HEK293 (cell line): ENCODE measurements at regions not wholly inside any gene's neighbourhood (a gene's known extent, or its start where the extent isn't known, plus 50 kb on each side); places are given as distances from the start of the nearest gene placed in this dataset.
"Not testable (repeated sequence)": the region's sequence is repeated elsewhere in the genome, so short reads cannot be mapped to it uniquely, and the experiment has no call there.

Experiments
- GLI4 ChIP-seq: fragments of 450-650 bp; formaldehyde crosslinking; IDR thresholded peaks from 2 replicates; pipeline ENCODE4 v1.5.1; 2016; ENCODE audit warnings: missing biosample characterization, missing genetic modification characterization
- PRDM4 ChIP-seq: fragments of 450-650 bp; formaldehyde crosslinking; IDR thresholded peaks from 2 replicates; pipeline ENCODE4 v1.5.1; 2017; ENCODE audit warnings: missing biosample characterization, missing genetic modification characterization
- YY1 ChIP-seq: fragments of 450-650 bp; formaldehyde crosslinking; IDR thresholded peaks from 2 replicates; pipeline ENCODE4 v1.5.1; 2018; ENCODE audit warnings: missing biosample characterization, missing genetic modification characterization
- ZNF121 ChIP-seq: fragments of 450-650 bp; formaldehyde crosslinking; IDR thresholded peaks from 2 replicates; pipeline ENCODE4 v1.5.1; 2016; ENCODE audit warnings: missing biosample characterization, missing genetic modification characterization
- ZNF155 ChIP-seq: fragments of 450-650 bp; formaldehyde crosslinking; IDR thresholded peaks from 2 replicates; pipeline ENCODE4 v1.5.1; 2016; ENCODE audit warnings: missing biosample characterization, missing genetic modification characterization
- ZNF248 ChIP-seq: fragments of 450-650 bp; formaldehyde crosslinking; IDR thresholded peaks from 2 replicates; pipeline ENCODE4 v1.5.1; 2017; ENCODE audit warnings: missing biosample characterization, missing genetic modification characterization
- ZNF629 ChIP-seq: fragments of 450-650 bp; formaldehyde crosslinking; IDR thresholded peaks from 2 replicates; pipeline ENCODE4 v1.5.1; 2017; ENCODE audit warnings: missing biosample characterization, missing genetic modification characterization
- ZNF777 ChIP-seq: fragments of 450-650 bp; formaldehyde crosslinking; IDR thresholded peaks from 2 replicates; pipeline ENCODE4 v1.5.1; 2017; ENCODE audit warnings: missing biosample characterization, missing genetic modification characterization, borderline replicate concordance
- TF ChIP-seq, protein P1 (sequence below): fragments of 450-650 bp; formaldehyde crosslinking; IDR thresholded peaks from 2 replicates; pipeline ENCODE4 v1.5.1; 2016; ENCODE audit warnings: missing biosample characterization, missing genetic modification characterization
- TF ChIP-seq, protein P2 (sequence below): fragments of 450-650 bp; formaldehyde crosslinking; IDR thresholded peaks from 2 replicates; pipeline ENCODE4 v1.5.1; 2016; ENCODE audit warnings: missing biosample characterization, missing genetic modification characterization, low read depth
- TF ChIP-seq, protein P3 (sequence below): fragments of 450-650 bp; formaldehyde crosslinking; IDR thresholded peaks from 2 replicates; pipeline ENCODE4 v1.5.1; 2016; ENCODE audit warnings: missing biosample characterization, missing genetic modification characterization, borderline replicate concordance

DNA sequence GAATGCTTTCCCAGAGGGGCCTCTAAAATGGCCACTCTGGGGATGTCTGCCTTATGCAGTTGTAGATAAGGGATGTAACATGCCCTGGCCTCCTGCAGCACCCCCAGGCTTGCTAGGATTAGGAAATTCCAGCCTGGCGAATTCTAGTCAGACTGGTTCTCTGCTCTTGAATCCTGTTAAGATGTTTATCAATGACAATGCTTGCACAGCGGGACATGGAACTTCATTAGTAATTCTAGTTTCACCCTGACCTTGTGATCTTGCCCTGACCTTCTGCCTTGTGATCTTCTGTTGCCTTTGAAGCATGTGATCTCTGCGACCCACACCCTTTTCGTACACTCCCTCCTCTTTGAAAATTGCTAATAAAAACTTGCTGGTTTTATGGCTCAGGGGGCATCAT, 497.2 kb upstream of the PABPC4L start:
- TF ChIP-seq, protein P1, sequence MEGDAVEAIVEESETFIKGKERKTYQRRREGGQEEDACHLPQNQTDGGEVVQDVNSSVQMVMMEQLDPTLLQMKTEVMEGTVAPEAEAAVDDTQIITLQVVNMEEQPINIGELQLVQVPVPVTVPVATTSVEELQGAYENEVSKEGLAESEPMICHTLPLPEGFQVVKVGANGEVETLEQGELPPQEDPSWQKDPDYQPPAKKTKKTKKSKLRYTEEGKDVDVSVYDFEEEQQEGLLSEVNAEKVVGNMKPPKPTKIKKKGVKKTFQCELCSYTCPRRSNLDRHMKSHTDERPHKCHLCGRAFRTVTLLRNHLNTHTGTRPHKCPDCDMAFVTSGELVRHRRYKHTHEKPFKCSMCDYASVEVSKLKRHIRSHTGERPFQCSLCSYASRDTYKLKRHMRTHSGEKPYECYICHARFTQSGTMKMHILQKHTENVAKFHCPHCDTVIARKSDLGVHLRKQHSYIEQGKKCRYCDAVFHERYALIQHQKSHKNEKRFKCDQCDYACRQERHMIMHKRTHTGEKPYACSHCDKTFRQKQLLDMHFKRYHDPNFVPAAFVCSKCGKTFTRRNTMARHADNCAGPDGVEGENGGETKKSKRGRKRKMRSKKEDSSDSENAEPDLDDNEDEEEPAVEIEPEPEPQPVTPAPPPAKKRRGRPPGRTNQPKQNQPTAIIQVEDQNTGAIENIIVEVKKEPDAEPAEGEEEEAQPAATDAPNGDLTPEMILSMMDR (tag by site-specific recombination), result not testable (repeated sequence)
- TF ChIP-seq GLI4, ZNF629, PRDM4, ZNF121, YY1, ZNF155, ZNF777, ZNF248 (tag by site-specific recombination): not testable (repeated sequence)
- TF ChIP-seq, protein P2, sequence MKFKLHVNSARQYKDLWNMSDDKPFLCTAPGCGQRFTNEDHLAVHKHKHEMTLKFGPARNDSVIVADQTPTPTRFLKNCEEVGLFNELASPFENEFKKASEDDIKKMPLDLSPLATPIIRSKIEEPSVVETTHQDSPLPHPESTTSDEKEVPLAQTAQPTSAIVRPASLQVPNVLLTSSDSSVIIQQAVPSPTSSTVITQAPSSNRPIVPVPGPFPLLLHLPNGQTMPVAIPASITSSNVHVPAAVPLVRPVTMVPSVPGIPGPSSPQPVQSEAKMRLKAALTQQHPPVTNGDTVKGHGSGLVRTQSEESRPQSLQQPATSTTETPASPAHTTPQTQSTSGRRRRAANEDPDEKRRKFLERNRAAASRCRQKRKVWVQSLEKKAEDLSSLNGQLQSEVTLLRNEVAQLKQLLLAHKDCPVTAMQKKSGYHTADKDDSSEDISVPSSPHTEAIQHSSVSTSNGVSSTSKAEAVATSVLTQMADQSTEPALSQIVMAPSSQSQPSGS (tag by site-specific recombination), result not testable (repeated sequence)
- TF ChIP-seq, protein P3, sequence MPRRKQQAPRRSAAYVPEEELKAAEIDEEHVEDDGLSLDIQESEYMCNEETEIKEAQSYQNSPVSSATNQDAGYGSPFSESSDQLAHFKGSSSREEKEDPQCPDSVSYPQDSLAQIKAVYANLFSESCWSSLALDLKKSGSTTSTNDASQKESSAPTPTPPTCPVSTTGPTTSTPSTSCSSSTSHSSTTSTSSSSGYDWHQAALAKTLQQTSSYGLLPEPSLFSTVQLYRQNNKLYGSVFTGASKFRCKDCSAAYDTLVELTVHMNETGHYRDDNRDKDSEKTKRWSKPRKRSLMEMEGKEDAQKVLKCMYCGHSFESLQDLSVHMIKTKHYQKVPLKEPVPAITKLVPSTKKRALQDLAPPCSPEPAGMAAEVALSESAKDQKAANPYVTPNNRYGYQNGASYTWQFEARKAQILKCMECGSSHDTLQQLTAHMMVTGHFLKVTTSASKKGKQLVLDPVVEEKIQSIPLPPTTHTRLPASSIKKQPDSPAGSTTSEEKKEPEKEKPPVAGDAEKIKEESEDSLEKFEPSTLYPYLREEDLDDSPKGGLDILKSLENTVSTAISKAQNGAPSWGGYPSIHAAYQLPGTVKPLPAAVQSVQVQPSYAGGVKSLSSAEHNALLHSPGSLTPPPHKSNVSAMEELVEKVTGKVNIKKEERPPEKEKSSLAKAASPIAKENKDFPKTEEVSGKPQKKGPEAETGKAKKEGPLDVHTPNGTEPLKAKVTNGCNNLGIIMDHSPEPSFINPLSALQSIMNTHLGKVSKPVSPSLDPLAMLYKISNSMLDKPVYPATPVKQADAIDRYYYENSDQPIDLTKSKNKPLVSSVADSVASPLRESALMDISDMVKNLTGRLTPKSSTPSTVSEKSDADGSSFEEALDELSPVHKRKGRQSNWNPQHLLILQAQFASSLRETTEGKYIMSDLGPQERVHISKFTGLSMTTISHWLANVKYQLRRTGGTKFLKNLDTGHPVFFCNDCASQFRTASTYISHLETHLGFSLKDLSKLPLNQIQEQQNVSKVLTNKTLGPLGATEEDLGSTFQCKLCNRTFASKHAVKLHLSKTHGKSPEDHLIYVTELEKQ (tag by site-specific recombination), result not testable (repeated sequence)
